A673 (cell line): ENCODE measurements at regions not wholly inside any gene's neighbourhood (a gene's known extent, or its start where the extent isn't known, plus 50 kb on each side); places are given as distances from the start of the nearest gene placed in this dataset.

Source experiments
- EZH2 ChIP-seq: fragments of 200-600 bp; sonication (generic); IDR thresholded peaks from 2 replicates; pipeline ENCODE4 v1.6.1; 2017; ENCODE audit warnings: borderline replicate concordance, low read depth, mild to moderate bottlenecking, mixed read lengths, antibody characterized with exemption, low read length; ENCODE audit not compliant: poor library complexity, severe bottlenecking
- TF ChIP-seq, protein P1 (sequence below): fragments of 300-800, 200-600 bp; sonication (generic); conservative IDR thresholded peaks from 2 replicates; pipeline ENCODE4 v1.5.1; 2017; ENCODE audit warnings: low read depth, mild to moderate bottlenecking, antibody characterized with exemption, low read length, moderate library complexity, mixed read lengths

DNA sequence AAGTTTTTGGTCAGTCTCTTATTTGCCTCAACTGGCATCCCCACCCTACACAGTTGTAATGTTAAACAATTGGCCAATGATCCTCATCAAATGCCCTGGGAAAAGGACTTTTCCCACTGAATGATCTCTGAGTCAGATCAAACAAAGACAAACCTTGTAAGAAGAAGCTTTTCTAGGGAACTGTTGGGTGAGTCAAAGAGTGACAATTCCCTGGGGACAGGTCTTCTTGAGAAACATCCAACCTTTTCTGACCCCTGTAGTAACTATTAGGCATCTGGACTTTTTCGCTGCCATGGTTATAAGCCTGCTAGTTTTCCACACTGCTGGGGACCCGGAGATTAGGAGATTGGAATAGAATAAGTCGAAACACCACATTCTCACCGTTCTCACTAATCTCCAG, 789.8 kb upstream of the API5 start:
- TF ChIP-seq, protein P1, sequence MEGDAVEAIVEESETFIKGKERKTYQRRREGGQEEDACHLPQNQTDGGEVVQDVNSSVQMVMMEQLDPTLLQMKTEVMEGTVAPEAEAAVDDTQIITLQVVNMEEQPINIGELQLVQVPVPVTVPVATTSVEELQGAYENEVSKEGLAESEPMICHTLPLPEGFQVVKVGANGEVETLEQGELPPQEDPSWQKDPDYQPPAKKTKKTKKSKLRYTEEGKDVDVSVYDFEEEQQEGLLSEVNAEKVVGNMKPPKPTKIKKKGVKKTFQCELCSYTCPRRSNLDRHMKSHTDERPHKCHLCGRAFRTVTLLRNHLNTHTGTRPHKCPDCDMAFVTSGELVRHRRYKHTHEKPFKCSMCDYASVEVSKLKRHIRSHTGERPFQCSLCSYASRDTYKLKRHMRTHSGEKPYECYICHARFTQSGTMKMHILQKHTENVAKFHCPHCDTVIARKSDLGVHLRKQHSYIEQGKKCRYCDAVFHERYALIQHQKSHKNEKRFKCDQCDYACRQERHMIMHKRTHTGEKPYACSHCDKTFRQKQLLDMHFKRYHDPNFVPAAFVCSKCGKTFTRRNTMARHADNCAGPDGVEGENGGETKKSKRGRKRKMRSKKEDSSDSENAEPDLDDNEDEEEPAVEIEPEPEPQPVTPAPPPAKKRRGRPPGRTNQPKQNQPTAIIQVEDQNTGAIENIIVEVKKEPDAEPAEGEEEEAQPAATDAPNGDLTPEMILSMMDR: no peak
- TF ChIP-seq EZH2: no peak
